ENCODE measurements at regions not wholly inside any gene's neighbourhood (a gene's known extent, or its start where the extent isn't known, plus 50 kb on each side); places are given as distances from the start of the nearest gene placed in this dataset.

DNA sequence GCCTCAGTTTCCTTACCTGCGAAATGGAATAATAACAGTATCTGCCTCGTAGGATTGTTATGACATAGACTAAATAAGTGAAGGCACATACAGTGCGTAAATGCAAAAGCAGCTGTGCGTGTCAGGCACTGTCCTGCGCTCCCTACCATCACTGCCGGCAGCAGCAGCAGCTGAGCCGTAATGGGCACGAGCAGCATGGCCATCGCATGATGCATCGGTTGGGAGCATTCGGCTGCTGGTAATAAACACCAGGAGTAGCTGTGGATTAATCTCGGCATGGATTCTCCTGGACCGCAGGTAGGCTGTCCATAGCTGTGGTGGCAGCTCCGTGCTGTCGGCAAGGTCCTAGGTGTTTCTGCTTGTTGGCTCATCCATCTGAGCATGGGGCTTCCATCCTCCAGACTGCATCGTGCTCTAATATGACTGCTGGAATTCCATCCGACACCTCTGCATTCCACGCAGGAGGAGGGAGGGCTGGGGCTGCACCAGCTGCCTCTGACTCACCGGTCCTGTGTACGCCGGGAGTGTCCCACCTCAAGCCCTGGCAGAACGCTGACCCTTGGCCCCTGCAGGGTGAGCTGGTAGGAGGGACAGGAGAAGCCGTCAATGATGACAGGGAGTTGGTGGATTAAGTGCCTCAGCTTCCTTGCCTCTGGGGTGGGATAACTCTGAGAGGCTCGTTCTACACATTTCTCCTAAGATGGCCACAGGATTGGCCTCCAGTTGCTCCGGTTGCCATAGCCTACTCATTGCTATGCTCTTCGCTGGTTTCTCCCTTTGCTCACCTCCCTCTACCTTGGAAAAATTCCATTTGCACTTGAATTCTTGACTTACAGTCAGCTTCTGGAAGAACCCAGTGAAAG is 100.9 kb upstream of the PMEPA1 start:
- TF ChIP-seq, protein P1, sequence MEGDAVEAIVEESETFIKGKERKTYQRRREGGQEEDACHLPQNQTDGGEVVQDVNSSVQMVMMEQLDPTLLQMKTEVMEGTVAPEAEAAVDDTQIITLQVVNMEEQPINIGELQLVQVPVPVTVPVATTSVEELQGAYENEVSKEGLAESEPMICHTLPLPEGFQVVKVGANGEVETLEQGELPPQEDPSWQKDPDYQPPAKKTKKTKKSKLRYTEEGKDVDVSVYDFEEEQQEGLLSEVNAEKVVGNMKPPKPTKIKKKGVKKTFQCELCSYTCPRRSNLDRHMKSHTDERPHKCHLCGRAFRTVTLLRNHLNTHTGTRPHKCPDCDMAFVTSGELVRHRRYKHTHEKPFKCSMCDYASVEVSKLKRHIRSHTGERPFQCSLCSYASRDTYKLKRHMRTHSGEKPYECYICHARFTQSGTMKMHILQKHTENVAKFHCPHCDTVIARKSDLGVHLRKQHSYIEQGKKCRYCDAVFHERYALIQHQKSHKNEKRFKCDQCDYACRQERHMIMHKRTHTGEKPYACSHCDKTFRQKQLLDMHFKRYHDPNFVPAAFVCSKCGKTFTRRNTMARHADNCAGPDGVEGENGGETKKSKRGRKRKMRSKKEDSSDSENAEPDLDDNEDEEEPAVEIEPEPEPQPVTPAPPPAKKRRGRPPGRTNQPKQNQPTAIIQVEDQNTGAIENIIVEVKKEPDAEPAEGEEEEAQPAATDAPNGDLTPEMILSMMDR (IDR thresholded peaks at IDR 0.05; ENCODE audit: extremely low read depth in 1 of 2, insufficient read depth in 1 of 2, low read depth in 1 of 2, low read length in 2 of 2), result no peak
- TF ChIP-seq FOS (IDR thresholded peaks at IDR 0.05; ENCODE audit: borderline replicate concordance, insufficient read depth, low read length), result no peak
- TF ChIP-seq EZH2 (IDR thresholded peaks at IDR 0.05; ENCODE audit: borderline replicate concordance, low read depth, low read length, severe bottlenecking), result no peak
- TF ChIP-seq, protein P2, sequence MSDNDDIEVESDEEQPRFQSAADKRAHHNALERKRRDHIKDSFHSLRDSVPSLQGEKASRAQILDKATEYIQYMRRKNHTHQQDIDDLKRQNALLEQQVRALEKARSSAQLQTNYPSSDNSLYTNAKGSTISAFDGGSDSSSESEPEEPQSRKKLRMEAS (IDR thresholded peaks at IDR 0.05; ENCODE audit: insufficient read depth, insufficient read length), result no peak
- TF ChIP-seq POLR2A (IDR thresholded peaks at IDR 0.05; ENCODE audit: low read depth, low read length), result no peak
- no peak for TF ChIP-seq POLR2AphosphoS5 (IDR thresholded peaks at IDR 0.05; ENCODE audit: insufficient read depth, low read depth, low read length)
- TF ChIP-seq JUN (IDR thresholded peaks at IDR 0.05; ENCODE audit: borderline replicate concordance, insufficient read depth, insufficient read length, low read depth), result no peak
- TF ChIP-seq MYC (IDR thresholded peaks at IDR 0.05; ENCODE audit: low read depth, low read length), result no peak
